ENCODE measurements at regions not wholly inside any gene's neighbourhood (a gene's known extent, or its start where the extent isn't known, plus 50 kb on each side); places are given as distances from the start of the nearest gene placed in this dataset.

- no peak overlapping the region for H3K27ac ChIP-seq
- H3K79me2 ChIP-seq, result no peaks in the 10 kb centered on the region
Observed at GRCh38 chr4:12979797-12980196, 504.3 kb downstream of the RAB28 start.

GRCh38 chr4:12978310-12978709 is 505.8 kb downstream of the RAB28 start:
- Histone ChIP-seq H3K79me2 (no peaks in the 10 kb centered on the region), H3K36me3 (ENCODE audit: control insufficient read depth, insufficient read depth, low read length) (no peaks in the 10 kb centered on the region), H3K27ac (no peak overlapping the region), H3K4me3 (ENCODE audit: low read depth, low read length) (no peak overlapping the region), H3K4me2 (ENCODE audit: low read length) (no peak overlapping the region), H3K27me3 (ENCODE audit: control insufficient read depth, insufficient read depth, low read length) (no peaks in the 10 kb centered on the region), H3K9me3 (ENCODE audit: control insufficient read depth, low read length) (no peaks in the 10 kb centered on the region), H3K9ac (no peak overlapping the region), H3K4me1 (no peaks in the 10 kb centered on the region), H2AFZ (no peak overlapping the region)
- no peak for TF ChIP-seq CTCF (IDR thresholded peaks at IDR 0.05)

More at GRCh38 chr4:12979797-12980196, 504.3 kb downstream of the RAB28 start:
- H3K4me2 ChIP-seq (ENCODE audit: low read length), result no peak overlapping the region
- no peaks in the 10 kb centered on the region for H3K4me1 ChIP-seq
- H3K9me3 ChIP-seq (ENCODE audit: control insufficient read depth, low read length), result no peaks in the 10 kb centered on the region
- no peak for TF ChIP-seq CTCF (IDR thresholded peaks at IDR 0.05)
- no peaks in the 10 kb centered on the region for H3K36me3 ChIP-seq (ENCODE audit: control insufficient read depth, insufficient read depth, low read length)
- no peak overlapping the region for H2AFZ ChIP-seq
- H3K4me3 ChIP-seq (ENCODE audit: low read depth, low read length), result no peak overlapping the region
- no peaks in the 10 kb centered on the region for H3K27me3 ChIP-seq (ENCODE audit: control insufficient read depth, insufficient read depth, low read length)
- no peak overlapping the region for H3K9ac ChIP-seq

- Histone ChIP-seq H3K27ac (no peak overlapping the region), H3K9me3 (ENCODE audit: control insufficient read depth, low read length) (no peaks in the 10 kb centered on the region), H3K27me3 (ENCODE audit: control insufficient read depth, insufficient read depth, low read length) (no peaks in the 10 kb centered on the region), H2AFZ (no peak overlapping the region), H3K4me2 (ENCODE audit: low read length) (no peak overlapping the region), H3K4me1 (no peaks in the 10 kb centered on the region), H3K4me3 (ENCODE audit: low read depth, low read length) (no peak overlapping the region), H3K9ac (no peak overlapping the region), H3K79me2 (no peaks in the 10 kb centered on the region), H3K36me3 (ENCODE audit: control insufficient read depth, insufficient read depth, low read length) (no peaks in the 10 kb centered on the region)
- TF ChIP-seq CTCF (IDR thresholded peaks at IDR 0.05), result no peak
Observed at GRCh38 chr4:12975511-12975910, 508.6 kb downstream of the RAB28 start.

GRCh38 chr4:12973522-12973921 is 510.6 kb downstream of the RAB28 start:
- Histone ChIP-seq H3K4me2 (ENCODE audit: low read length) (no peak overlapping the region), H3K4me1 (no peaks in the 10 kb centered on the region), H3K9ac (no peak overlapping the region), H3K9me3 (ENCODE audit: control insufficient read depth, low read length) (no peaks in the 10 kb centered on the region), H3K27me3 (ENCODE audit: control insufficient read depth, insufficient read depth, low read length) (no peaks in the 10 kb centered on the region), H3K36me3 (ENCODE audit: control insufficient read depth, insufficient read depth, low read length) (no peaks in the 10 kb centered on the region), H2AFZ (no peak overlapping the region), H3K4me3 (ENCODE audit: low read depth, low read length) (no peak overlapping the region), H3K27ac (no peak overlapping the region), H3K79me2 (no peaks in the 10 kb centered on the region)
- no peak for TF ChIP-seq CTCF (IDR thresholded peaks at IDR 0.05)

GRCh38 chr4:12968345-12968744 is 515.8 kb downstream of the RAB28 start:
- no peaks in the 10 kb centered on the region for H3K79me2 ChIP-seq
- H3K4me1 ChIP-seq, result no peaks in the 10 kb centered on the region
- H3K27me3 ChIP-seq (ENCODE audit: control insufficient read depth, insufficient read depth, low read length), result no peaks in the 10 kb centered on the region
- no peak overlapping the region for H2AFZ ChIP-seq
- H3K4me2 ChIP-seq (ENCODE audit: low read length), result no peak overlapping the region
- H3K36me3 ChIP-seq (ENCODE audit: control insufficient read depth, insufficient read depth, low read length), result no peaks in the 10 kb centered on the region
- no peak for TF ChIP-seq CTCF (IDR thresholded peaks at IDR 0.05)
- no peak overlapping the region for H3K9ac ChIP-seq
- no peak overlapping the region for H3K27ac ChIP-seq
- H3K9me3 ChIP-seq (ENCODE audit: control insufficient read depth, low read length), result no peaks in the 10 kb centered on the region
- no peak overlapping the region for H3K4me3 ChIP-seq (ENCODE audit: low read depth, low read length)
